ENCODE measurements at regions not wholly inside any gene's neighbourhood (a gene's known extent, or its start where the extent isn't known, plus 50 kb on each side); places are given as distances from the start of the nearest gene placed in this dataset.

DNA sequence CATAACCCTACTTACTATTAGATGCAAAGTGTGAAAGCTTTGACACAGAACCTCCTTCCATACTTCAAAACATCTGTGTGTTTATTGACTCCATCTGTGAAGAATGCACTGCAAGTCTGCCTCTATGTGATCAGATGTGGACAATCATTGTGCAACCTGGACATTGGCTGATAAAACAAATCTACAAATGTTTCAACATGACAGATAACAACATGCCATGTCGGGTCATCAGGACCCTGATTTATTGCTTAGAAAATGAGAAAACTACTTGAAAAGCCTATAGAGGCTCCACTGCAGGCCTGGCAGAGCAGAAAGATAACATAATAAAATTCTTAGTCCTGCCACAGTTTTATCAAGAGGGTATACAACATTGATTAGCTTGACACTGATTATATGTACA lies 1286.4 kb downstream of the GRIK2 start:
- no peak for DNase-seq

DNA sequence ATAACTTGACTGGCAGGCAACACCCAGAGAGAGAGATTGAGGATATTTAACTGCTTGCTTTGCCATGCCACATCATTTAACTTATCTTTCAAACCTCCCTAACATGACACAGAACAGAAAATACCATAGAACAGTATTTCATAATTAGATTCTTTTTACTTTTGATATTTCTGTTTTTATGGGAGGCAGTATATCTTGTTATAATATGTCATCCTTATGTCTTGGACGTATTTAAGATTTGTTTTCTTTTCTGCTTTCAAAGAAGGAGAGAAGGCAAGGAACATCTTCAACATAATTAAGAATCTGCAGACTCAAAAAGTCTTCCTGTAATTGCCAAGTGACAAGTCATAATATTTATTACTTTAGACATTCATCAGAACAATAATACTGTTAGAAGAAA lies 1283.7 kb downstream of the GRIK2 start:
- no peak for DNase-seq

DNA sequence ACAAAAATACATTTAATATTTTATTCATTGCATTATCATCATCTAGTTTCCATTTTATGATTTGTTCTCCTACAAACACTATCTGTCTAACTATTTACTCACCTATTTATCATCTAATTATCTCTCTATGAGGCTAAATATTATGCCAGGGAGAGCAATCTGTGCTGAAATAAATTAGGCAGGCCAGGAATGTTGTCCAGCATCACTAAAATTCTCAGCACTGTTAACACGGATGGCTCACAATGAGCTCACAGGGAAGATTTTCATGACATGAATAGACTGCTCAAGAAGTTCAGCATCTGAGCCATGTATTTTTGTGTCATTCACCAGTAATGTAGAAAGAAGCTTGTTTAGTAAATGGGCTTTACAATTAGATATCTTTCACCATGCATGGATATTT lies 1277.2 kb downstream of the GRIK2 start:
- DNase-seq = no peak

DNA sequence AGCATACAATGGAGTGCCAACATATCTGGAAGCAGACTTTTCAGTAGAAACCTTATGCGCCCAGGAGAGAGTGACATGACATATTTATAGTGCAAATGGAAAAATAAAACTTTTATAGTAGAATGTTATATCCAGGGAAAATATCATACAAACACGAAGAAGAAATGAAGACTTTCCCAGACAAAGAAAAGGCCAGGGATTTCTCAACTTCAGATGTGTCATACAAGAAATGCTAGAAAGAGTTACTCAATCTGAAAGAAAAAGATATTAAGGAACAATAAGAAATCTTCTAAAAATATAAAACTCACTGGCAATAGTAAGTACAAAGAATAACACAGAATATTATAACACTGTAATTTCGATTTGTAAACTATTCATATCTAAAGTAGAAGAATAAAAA lies 1269.3 kb downstream of the GRIK2 start:
- DNase-seq = no peak

DNA sequence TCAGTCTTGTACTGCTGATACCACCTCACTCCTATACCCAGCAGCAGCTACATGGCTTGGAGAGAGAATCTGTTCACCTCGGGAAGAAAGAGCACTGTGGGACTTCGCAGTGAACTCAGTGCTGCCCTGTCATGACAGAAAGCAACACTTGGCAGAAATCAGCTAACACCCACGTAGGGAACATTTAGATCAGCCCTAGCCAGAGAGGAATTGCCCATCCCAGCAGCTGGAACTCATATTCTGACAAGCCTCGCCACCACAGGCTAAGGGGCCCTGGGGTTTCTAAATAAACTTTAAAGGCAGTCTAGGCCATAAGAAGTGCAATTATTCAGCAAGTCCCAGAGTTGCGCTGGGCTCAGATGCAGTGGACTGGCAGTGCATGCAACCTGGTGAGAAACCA lies 1266.8 kb downstream of the GRIK2 start:
- DNase-seq = no peak

DNA sequence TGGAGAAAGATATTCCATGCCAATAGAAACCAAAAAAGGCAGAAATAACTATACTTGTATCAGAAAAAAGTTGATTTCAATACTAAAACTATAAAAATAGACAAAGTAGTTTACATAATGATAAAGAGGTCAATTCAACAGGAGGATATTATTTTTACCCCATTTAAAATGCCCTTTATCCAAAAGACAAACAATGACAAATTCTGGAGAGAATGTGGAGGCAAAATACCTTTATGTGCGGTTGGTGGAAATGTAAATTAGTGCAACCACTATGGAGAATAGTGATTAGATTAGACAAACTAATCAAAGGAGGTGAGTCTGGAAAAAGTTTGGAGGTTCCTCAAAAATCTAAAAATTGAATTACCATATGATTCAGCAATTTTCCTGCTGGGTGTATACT lies 1262.3 kb downstream of the GRIK2 start:
- DNase-seq = no peak

DNA sequence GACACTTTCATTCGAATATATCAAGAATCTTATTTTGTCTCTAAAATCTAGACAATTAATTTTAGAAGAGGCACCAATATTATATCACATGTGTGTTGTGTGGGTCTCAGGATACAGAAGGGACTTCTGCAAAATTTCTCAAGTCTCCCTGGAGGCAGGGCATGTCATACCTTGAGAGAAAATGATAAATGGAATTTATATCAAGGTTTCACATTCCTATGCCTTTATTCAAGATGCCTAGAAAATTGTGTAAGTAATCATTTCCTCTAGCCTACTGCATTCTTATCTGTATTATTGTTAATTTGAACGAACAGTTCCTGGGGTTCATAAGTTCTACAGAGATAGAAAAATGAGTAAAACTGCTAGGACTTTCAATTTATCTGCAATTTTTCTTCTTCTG lies 1247.9 kb downstream of the GRIK2 start:
- no peak for DNase-seq

DNA sequence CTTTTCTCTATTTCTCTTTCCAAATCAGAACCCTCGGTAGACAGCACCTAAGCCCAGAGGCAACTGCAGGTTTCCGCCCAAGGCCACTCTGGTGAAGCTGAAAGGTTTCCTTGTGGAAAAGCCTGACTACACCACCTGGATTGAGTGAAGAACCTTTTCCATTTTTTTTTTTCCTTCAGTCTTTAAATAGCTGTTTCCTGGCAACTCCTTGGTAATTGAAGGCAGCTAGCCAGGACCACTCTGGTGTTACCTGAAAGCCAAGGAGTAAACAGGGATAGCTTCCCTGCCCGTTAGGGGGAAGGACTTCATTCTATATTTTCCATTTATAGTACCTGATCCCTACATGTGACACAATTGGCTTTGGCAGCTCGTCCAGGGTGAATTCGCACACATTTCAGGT lies 1238.4 kb downstream of the GRIK2 start:
- DNase-seq = no peak

DNA sequence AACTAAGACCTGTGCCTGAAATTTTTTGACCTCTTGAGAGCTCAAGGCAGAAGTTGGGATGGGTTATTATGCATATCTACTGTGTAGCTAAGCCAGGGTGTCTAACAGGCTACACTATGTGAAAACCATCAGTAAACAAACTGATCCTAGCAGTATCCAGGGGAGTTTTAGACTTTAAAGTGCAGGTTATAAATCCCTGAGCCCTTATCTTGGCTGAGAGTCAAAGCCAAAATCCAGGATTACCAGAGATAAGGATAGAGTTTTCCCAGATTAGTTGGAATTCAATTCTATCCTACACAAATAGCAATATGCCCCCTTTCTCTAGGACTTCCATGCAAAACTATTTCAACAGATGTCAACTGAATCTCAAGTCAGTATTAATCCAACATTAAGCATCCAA lies 1229.7 kb downstream of the GRIK2 start:
- no peak for DNase-seq

DNA sequence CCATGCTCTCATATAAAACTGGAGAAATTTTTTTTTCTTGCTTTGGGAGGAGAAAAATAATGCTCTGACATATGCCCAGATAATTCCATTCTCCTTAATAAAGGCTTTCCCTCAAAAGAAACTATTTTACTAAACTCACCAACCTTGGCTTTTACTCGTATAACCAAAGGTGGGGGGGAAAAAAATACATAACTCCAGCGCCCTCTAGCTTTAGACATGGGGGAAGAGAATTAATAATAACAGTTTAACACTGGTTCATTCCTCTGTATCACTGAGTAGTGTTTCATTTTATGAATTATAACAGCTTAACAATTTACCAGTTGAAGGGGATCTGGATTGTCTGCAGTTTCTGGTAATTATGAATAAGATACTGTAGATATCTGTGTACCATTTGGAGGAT lies 1226.1 kb downstream of the GRIK2 start:
- peak; percentile 0 for DNase-seq

DNA sequence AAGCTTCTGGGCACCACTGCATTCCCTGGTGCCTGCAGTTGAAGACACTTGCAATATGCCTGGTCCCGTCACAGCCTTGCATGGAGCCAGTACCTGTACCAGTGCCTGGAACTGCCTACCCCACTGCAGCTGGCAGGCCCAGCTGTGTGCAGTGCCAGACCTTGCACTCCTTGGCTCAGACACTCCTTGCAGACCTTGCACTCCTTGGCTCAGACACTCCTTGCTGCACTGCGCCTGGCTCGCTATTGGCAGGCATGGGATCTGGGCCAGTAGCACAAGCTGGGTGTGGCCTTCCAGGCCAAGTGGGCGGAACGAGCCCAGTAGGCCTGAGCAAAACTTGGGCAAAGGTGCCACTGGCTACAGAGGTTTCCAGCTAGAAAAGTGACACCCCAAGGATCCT lies 1189.1 kb downstream of the GRIK2 start:
- no peak for DNase-seq

DNA sequence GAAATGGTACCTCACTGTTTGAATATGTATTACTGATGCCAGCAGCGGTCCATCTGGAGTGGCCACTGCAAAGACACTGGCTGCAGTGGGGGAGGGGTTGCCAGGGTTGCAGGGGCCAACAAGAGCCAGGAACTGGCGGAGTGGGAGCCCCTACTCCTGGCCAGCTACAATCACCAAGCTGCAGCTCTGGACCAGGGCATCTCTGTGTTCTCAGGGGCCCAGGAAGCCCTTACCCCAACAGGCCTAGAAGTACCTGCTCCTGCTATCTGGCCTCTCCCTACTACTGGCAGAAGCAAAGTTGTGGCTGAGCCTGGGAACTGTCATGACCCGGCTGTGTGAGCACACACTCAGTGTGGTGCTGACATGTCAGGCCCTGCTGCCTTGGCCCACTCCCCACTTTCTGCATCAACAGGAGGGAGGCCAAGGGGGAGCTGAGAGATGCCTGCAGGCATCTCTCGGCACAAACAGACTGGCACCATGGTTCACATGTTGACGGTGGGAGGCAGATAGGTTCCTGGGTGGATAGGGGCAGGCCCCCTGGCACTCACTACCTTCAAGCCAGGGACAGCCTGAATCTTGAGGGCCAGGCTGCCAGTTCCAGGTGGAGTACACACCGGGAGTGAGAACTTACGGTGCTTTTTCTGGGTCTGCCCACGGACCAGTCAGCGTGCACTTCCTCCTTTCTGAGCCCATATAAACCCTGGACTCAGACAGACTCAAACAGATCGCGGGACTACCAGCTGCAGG lies 1188.0 kb downstream of the GRIK2 start:
- no peak for DNase-seq

DNA sequence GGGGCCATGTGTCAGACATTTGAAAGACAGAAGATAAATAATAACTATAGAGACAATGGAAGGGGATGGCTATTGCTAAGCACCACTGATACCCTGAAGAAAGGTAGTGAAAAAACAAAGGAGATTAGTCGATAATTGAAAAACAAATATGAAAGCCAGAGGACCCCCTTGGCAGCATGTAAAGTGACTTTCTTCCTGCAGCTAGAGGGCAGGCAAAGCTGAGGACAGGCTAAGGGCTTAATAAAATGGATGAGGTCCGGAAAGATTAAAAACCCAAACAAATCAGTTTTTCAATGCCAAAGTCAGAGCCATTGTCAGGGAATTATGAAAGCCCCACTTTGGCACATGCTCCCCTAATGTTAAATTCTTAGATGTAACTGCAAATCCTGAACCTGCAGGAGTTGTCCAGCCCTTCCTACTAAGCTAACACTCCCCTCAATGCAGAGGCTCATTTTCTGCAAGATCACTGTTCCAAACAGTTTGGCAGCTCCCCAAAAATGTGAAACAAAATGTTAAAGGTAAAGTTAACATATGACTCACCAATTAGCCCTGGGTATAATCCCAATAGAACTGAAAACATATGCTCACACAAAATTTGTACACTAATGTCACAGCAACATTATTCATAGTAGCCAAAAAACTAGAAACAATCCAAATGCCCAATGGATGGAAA lies 1177.9 kb downstream of the GRIK2 start:
- DNase-seq = no peak

DNA sequence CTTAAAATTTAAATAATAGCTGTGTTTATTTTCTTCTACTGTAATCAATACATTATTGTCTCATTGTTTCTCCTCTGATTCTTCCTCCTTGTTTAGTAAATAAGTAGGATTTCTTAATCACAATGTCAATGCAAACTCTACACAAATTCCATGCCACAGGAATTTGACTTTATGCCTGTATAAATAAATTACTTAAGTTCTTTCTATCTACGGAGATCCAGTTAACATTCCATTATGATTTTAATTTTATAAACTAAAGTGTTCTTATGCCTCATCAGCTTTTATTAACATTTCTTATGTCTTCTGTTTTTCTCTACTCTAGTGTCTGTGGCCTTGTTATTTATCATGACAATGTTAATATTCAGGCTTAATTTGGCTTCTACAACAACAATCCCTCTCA lies 1169.2 kb downstream of the GRIK2 start:
- DNase-seq = no peak

DNA sequence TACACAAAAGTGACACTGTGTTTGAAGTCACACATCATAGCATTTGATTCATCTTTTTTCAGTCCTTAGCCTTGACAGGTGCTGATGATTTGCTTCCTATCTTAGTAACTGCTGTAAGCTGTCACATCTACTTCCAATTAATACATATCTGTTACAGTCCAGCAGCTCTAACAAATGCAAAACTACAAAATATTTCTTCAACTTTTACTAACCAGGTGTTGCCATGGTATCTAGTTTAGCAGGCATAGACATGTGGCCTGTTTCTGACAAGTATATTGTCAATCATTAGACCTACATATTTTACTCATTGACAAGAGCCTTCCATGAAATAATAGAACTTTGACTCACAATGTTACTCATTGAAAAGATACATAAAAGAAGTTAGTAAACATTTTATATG lies 1159.7 kb downstream of the GRIK2 start:
- no peak for DNase-seq

DNA sequence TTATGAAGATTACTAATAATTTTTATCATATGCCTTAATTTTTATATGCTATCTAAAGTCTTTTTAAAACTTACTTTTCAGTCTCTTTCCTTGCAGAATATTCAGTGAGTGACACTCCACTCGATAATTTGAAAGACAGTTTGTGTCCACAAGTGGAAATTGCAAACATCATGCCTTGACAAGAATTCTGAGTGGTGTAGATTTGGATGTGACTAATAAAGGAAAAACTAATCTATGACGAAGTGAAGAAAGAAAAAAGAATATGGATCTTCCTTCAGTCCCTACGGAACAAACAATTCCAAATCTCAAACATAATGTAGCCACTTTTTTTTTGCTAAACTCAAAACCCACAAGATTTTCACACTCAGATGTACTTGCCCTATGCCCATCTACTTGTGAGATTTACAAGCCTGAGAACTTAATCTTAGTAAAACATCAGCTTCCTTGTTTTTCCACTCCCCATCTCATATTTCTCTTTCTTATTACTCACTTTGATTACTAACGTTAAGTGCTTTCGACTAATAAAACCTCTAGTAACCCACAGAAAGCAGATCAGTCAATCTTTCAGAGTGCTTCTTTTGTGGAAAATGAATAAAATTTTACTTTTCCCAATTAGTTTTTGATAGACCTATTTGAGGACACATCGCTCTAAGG lies 1155.8 kb downstream of the GRIK2 start:
- no peak for DNase-seq

DNA sequence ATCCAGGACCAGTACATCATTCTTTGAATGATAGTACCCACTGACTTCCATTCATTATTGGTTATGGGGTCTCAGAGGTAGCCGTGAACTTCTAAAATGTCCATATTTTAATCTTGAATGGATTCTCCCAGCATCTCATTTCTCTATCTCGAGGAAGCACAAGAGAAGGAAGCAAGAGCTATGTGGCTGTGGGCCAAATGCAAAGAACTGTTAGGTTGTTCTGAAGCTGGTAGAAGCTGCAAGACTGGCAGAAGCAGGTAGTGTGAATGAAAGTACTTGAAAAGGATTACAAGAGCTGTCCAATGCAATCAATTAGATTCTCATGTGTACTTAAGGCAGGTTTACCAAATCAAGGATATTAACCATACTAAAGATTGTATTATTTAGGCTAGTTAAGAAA lies 1131.8 kb downstream of the GRIK2 start:
- DNase-seq = no peak

DNA sequence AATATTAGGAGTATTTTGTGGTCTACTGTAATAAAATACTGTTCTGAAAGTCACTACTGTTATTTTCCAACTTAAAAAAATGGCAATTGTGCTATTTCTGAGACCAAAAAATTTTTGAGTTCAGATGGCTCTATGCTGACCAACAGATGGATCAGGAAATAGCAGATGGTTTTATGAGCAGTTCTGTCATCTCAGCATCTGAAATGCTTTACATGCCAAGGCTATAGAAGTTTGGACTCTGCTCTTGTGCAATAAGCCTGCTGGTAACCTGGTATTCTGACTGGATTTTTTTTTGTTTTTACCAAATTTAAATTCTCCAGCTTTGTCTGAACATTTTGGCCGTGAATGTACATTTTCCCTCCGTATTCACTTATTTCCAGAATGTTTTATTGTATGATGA lies 1127.5 kb downstream of the GRIK2 start:
- no peak for DNase-seq

DNA sequence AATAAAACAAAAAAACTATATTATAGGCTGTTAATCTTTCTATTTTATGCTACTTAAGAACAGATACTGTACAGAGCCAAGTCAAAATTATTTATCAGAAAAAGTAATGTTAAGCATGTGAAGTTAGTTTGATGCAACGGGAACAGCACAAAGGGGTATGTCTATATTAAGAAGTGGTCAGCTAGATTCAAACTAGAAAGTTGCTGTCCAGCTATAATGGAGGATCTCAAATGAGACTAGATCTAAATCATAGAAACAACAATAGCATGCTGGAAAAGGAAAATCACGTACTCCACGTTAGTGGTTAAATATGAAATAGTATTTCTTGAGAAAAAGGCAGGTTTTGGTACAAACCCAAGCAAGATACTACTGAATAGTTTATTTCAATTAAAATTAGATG lies 1124.0 kb downstream of the GRIK2 start:
- no peak for DNase-seq

DNA sequence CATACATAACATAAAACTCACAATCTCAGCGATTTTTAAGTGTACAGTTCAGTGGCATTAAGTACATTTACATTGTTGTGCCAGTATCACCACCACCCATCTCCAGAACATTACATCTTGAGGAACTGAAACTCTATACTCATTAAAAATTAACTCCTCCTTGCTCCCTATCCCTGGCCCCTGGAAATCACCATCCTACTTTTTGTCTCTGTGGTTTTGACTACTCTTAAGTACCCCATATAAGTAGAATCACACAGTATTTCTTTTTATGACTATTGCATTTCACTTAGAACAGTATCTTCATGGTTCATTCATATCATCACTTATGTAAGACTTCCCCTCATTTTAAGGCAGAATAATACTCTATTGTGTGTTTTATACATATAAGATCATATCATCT lies 1108.1 kb downstream of the GRIK2 start:
- no peak for DNase-seq

DNA sequence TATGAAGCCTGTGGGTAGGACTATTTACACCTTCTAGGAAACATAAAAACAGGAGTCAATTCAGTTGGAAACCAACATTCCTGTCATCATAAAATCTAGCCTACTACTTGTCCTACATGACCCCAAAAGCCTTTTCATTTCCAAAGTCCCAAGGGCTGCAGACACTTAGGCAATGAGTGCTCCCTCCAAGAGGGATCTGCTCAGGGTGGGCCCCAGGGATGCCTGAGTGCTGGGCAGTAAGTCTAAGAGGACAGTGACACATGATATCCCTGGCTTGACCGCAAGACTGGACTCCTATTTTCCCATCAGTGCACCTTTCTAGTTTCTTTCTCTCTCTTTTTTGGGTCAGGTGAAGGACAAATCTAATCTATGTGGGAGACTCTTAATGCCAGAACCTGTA lies 1101.3 kb downstream of the GRIK2 start:
- no peak for DNase-seq

DNA sequence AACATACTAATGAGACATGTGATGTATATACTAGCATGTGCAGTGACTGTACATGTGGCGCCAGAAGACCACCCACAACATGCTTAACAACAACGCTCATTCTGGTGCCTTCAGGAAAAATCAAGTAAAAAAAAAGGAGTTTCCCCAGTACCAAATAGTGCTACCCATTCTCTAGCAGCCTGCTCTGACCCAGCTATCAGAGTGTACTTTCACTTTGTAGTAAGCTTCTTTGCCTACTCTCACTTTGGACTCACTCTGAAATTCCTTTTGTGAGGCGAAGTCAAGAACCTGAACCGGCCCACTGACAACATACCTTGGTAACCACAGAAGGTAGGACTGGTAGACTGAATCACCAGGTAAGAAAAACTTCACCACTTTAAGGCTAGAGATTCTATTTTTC lies 1100.0 kb downstream of the GRIK2 start:
- DNase-seq = no peak

DNA sequence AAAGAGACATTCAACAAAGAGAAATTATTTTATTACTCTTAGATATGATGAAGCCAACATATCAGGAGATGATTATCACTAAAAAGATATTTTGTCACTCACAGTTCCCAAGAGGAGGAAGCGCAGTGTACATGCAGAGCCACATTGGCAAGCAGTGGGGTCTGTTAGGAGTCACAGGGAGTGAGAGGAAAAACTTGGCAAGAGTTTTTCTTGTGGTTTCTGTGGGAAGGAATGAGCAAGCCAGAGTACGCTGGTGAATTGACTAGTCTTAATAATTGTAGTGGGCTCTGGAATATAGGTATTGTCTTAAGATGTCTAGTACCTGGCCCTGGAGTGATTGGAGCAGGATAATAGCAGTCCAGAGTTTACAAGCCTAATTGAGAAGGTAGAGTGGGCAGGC lies 1095.2 kb downstream of the GRIK2 start:
- no peak for DNase-seq

DNA sequence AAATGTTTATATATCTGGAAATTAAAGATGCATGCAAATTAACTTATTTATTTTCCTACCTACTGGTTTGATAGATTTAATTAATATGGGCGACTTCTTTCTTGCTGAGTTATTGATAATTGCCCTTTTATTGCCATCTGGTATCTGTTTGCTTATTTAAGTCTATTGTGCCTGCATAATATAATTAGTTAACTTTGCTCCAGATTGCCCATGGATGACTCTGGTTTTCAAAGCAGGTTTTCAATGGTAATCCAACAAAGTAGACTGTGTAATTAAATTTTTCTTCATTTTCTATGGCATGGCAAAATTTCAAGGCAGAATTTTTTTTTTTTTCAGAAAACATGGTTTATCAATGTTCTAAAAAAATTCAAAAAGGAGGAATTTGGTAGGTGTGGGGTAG lies 1092.0 kb downstream of the GRIK2 start:
- no peak for DNase-seq

All from midbrain (tissue), 1 donor.